Loucy (cell line): ENCODE measurements at regions not wholly inside any gene's neighbourhood (a gene's known extent, or its start where the extent isn't known, plus 50 kb on each side); places are given as distances from the start of the nearest gene placed in this dataset.
A peak's percentile ranks its signal among the peaks of the same experiment; 100 is the strongest.

Experiments
- H2AFZ ChIP-seq: fragments of 200-600 bp; sonication (generic); 2 replicates; pipeline ENCODE4 v1.6.0; 2016; ENCODE audit warnings: antibody characterized with exemption, mild to moderate bottlenecking, low read length, moderate library complexity
- H3F3A ChIP-seq: fragments of 200-600 bp; 2 replicates; pipeline ENCODE4 v1.6.0; 2016; ENCODE audit warnings: antibody characterized with exemption, low read depth, mild to moderate bottlenecking
- H3K27me3 ChIP-seq: fragments of 200-600 bp; sonication (generic); 2 replicates; pipeline ENCODE4 v1.6.1; 2014; ENCODE audit warnings: low read length, mild to moderate bottlenecking; ENCODE audit not compliant: insufficient read depth, poor library complexity, severe bottlenecking
- H3K36me3 ChIP-seq: fragments of 200-600 bp; sonication (generic); 2 replicates; pipeline ENCODE4 v1.6.1; 2016; ENCODE audit warnings: low read length; ENCODE audit not compliant: insufficient read depth
- H3K4me1 ChIP-seq: fragments of 200-600 bp; sonication (generic); 2 replicates; pipeline ENCODE4 v1.5.1; 2014; ENCODE audit warnings: low read length, mild to moderate bottlenecking; ENCODE audit not compliant: insufficient read depth, poor library complexity, severe bottlenecking
- H3K4me2 ChIP-seq: fragments of 200-600 bp; sonication (generic); 2 replicates; pipeline ENCODE4 v1.6.0; 2014; ENCODE audit warnings: antibody characterized with exemption, low read length, low read depth, mild to moderate bottlenecking; ENCODE audit not compliant: poor library complexity, severe bottlenecking
- H3K4me3 ChIP-seq: fragments of 200-600 bp; sonication (generic); 2 replicates; pipeline ENCODE4 v1.5.1; 2014; ENCODE audit warnings: low read length, mild to moderate bottlenecking, mixed read lengths; ENCODE audit not compliant: poor library complexity, severe bottlenecking
- H3K79me2 ChIP-seq: fragments of 200-600 bp; sonication (generic); 2 replicates; pipeline ENCODE4 v1.6.1; 2014; ENCODE audit warnings: low read length; ENCODE audit not compliant: insufficient read depth
- H3K9ac ChIP-seq: fragments of 200-600 bp; sonication (generic); 2 replicates; pipeline ENCODE4 v1.6.0; 2014; ENCODE audit warnings: mild to moderate bottlenecking, low read depth, low read length, moderate library complexity; ENCODE audit not compliant: poor library complexity, severe bottlenecking
- H3K9me2 ChIP-seq: fragments of 200-600 bp; sonication (generic); replicated peaks from 2 replicates; pipeline ENCODE4 v1.6.1; 2016; ENCODE audit warnings: low read depth, low read length, mixed read lengths
- H3K9me3 ChIP-seq: fragments of 200-600 bp; sonication (generic); 2 replicates; pipeline ENCODE4 v1.6.1; 2014; ENCODE audit warnings: mild to moderate bottlenecking, antibody characterized with exemption, low read length, low read depth; ENCODE audit not compliant: insufficient read depth
- H4K20me1 ChIP-seq: fragments of 200-600 bp; sonication (generic); 2 replicates; pipeline ENCODE4 v1.6.0; 2014; ENCODE audit warnings: antibody characterized with exemption, low read length, mild to moderate bottlenecking; ENCODE audit not compliant: insufficient read depth, poor library complexity, severe bottlenecking
- CTCF ChIP-seq: fragments of 200-600 bp; sonication (generic); conservative IDR thresholded peaks from 2 replicates; pipeline ENCODE4 v1.5.1; 2014; ENCODE audit warnings: mild to moderate bottlenecking, antibody characterized with exemption, low read length
- EZH2phosphoT487 ChIP-seq: fragments of 200-600 bp; IDR thresholded peaks from 2 replicates; pipeline ENCODE4 v1.6.1; 2018; ENCODE audit warnings: antibody characterized with exemption, mild to moderate bottlenecking, moderate library complexity, borderline replicate concordance

- no peaks in the 10 kb centered on the region for H3K27me3 ChIP-seq
- no peaks in the 10 kb centered on the region for H4K20me1 ChIP-seq
Measured at GRCh38 chr4:54571293-54572151, 86.2 kb upstream of the KIT start.

DNA sequence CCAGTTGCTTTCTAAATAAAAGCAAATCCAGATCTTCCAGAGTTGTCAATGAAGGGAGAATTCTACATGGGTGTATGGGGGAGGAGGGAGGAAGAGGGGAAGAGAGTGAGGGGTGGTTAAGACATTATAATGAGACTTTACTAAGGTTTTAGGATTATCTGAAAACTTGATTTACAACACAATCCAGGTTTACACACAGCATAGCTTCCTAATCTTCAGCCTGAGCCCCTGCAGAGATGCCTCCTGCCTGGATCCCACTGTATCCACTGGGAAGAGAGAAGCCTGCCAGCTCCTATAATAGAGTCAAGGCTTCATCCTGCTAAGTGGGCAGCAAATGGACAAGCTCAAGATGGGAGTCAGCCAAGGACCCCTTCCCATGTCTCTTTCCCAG is 85.6 kb upstream of the KIT start:
- H2AFZ ChIP-seq = no peak overlapping the region
- no peaks in the 10 kb centered on the region for H3K36me3 ChIP-seq
- H3K4me2 ChIP-seq = no peak overlapping the region
- H3K9ac ChIP-seq = no peak overlapping the region
- H3F3A ChIP-seq = no peaks in the 10 kb centered on the region
- H3K79me2 ChIP-seq = no peaks in the 10 kb centered on the region
- no peak overlapping the region for H3K4me3 ChIP-seq
- H3K27me3 ChIP-seq = no peaks in the 10 kb centered on the region
- H3K9me3 ChIP-seq = no peaks in the 10 kb centered on the region
- H3K4me1 ChIP-seq = no peaks in the 10 kb centered on the region
- no peak for TF ChIP-seq CTCF
- no peak for TF ChIP-seq EZH2phosphoT487
- no peaks in the 10 kb centered on the region for H4K20me1 ChIP-seq
- H3K9me2 ChIP-seq = no peaks in the 10 kb centered on the region

More at GRCh38 chr4:54571293-54572151, 86.2 kb upstream of the KIT start:
- H3K4me1 ChIP-seq = peaks cover 4% of the 10 kb centered on the region
- H3K9me2 ChIP-seq = no peaks in the 10 kb centered on the region
- no peak overlapping the region for H3K9ac ChIP-seq
- no peak overlapping the region for H2AFZ ChIP-seq
- H3K9me3 ChIP-seq = no peaks in the 10 kb centered on the region
- H3K36me3 ChIP-seq = no peaks in the 10 kb centered on the region
- no peak overlapping the region for H3K4me3 ChIP-seq
- H3K79me2 ChIP-seq = no peaks in the 10 kb centered on the region
- no peaks in the 10 kb centered on the region for H3F3A ChIP-seq
- TF ChIP-seq EZH2phosphoT487 (no peak), CTCF (no peak)
- H3K4me2 ChIP-seq = peak overlapping the region; percentile 12

DNA sequence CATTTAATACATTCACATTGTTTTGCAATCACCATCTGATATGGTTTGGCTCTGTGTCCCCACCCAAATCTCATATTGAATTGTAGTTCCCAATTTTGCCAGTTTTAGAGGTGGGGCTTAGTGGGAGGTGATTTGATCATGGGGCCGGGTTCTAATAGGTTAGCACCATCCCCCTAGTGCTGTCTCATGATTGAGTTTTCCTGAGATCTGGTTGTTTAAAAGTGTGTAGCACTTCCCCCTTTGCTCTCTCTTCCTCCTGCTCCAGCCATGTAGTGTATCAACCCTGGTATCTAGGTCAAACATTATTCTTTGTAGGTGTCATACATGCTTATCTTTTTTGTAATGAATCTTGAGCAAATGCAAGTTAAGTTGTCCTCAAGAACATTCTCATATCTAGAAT is 83.3 kb upstream of the KIT start:
- H3K9me2 ChIP-seq = no peaks in the 10 kb centered on the region
- H3K79me2 ChIP-seq = no peaks in the 10 kb centered on the region
- no peak overlapping the region for H3K9ac ChIP-seq
- no peaks in the 10 kb centered on the region for H3F3A ChIP-seq
- H2AFZ ChIP-seq = no peak overlapping the region
- no peaks in the 10 kb centered on the region for H3K4me1 ChIP-seq
- H4K20me1 ChIP-seq = no peaks in the 10 kb centered on the region
- no peaks in the 10 kb centered on the region for H3K27me3 ChIP-seq
- TF ChIP-seq EZH2phosphoT487 = no peak
- no peak for TF ChIP-seq CTCF
- H3K36me3 ChIP-seq = no peaks in the 10 kb centered on the region
- H3K4me3 ChIP-seq = no peak overlapping the region
- no peaks in the 10 kb centered on the region for H3K9me3 ChIP-seq
- no peak overlapping the region for H3K4me2 ChIP-seq
